Right lobe of liver (tissue), 4 donors: ENCODE measurements at regions not wholly inside any gene's neighbourhood (a gene's known extent, or its start where the extent isn't known, plus 50 kb on each side); places are given as distances from the start of the nearest gene placed in this dataset.

Experiments
- POLR2A ChIP-seq: fragments of 450-650 bp; IDR thresholded peaks from one replicate; pipeline ENCODE4 v1.6.1; 2017; ENCODE audit warnings: antibody characterized with exemption, mild to moderate bottlenecking
- TF ChIP-seq, protein P1 (sequence below), 4 donors: fragments of 200-600 bp in 3 of 4; fragments of 450-650 bp in 1 of 4; IDR thresholded peaks; one replicate each; pipeline versions ENCODE4 v1.5.1 to v1.8.0; 2016 to 2022; ENCODE audit warnings: antibody characterized with exemption in 4 of 4, mild to moderate bottlenecking in 2 of 4
- donor health status: DM: no; HTN: no; CAD: no.
- donor health status: DM: no; HTN: no; CAD: no.
- donor health status: DM: no; HTN: yes; CAD: no.

DNA sequence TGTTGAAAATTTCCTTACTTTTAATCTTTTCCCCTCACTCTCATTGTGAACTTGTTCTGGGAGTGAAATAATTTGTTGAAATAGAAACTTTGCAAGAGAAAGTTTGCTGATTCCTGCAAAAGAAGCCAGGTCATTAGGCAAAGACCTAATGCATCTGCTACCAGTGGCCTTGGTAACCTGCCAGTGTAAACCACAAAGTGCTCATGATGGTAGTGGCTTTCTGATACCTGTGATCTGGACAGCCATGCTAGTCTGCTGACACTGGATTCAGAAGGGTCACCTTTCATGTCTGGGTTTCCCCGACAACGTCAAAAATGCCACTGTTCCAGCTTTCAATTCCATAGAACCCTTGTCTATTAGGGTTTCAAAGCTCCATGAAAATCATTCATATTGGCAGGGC lies 123.7 kb upstream of the MCTP2 start:
- no peak for TF ChIP-seq POLR2A
- TF ChIP-seq, protein P1, sequence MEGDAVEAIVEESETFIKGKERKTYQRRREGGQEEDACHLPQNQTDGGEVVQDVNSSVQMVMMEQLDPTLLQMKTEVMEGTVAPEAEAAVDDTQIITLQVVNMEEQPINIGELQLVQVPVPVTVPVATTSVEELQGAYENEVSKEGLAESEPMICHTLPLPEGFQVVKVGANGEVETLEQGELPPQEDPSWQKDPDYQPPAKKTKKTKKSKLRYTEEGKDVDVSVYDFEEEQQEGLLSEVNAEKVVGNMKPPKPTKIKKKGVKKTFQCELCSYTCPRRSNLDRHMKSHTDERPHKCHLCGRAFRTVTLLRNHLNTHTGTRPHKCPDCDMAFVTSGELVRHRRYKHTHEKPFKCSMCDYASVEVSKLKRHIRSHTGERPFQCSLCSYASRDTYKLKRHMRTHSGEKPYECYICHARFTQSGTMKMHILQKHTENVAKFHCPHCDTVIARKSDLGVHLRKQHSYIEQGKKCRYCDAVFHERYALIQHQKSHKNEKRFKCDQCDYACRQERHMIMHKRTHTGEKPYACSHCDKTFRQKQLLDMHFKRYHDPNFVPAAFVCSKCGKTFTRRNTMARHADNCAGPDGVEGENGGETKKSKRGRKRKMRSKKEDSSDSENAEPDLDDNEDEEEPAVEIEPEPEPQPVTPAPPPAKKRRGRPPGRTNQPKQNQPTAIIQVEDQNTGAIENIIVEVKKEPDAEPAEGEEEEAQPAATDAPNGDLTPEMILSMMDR (IDR thresholded peaks at IDR 0.05): no peak
